NCI-H2196 treated with DMSO at 0.1 percent for 48 hours (cell line): ENCODE measurements at regions not wholly inside any gene's neighbourhood (a gene's known extent, or its start where the extent isn't known, plus 50 kb on each side); places are given as distances from the start of the nearest gene placed in this dataset.

Experiments used
- DNase-seq: peaks from one replicate; lab custom pipeline; 2025; ENCODE audit not compliant: unreplicated experiment; lab: John Stamatoyannopoulos, UW

GRCh38 chr10:125460326-125460725, 222.6 kb downstream of the TEX36 start:
- DNase-seq = no peak

GRCh38 chr10:125457406-125457805, 225.6 kb downstream of the TEX36 start:
- DNase-seq = no peak

DNA sequence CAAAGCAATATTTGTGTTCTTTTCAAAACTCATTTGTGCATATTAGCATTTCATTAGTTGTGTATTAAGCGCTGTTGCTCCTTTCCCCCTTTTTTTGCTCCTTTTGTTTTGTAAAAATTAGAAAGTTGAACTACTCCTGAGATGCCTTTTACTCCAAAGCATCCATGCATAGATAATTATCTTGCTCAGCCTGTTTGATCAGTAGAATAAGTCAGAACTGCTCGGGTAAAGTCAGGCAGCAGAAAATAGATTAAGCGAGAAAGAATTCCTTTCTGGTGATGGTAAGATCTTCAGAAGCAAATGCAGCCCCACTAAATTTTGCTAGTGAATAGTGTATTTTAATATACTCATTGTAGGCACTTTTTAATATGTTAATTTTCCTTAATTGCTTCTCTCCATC, 227.1 kb downstream of the TEX36 start:
- DNase-seq = no peak

DNA sequence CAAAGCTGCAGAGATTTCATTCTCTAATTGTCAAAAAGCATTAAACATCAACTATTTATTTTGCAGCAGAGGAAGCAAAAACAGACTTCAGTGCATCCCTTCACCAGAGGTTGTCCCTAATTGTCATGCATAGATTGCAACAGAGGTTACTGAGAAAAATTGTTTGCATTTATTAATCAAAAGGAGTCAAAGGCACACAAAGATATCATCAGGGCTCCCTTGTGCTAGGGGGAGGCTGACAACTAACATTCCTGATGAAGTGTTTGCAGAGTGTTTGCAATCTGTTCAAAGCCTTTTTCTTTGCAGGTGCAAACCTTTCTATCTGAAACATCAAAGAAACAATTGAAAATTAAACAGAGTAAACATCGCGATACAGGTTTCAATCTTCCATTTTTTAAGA, 227.5 kb downstream of the TEX36 start:
- no peak for DNase-seq

- no peak for DNase-seq
Observed at GRCh38 chr10:125451319-125451718, 231.6 kb downstream of the TEX36 start.

- no peak for DNase-seq
Observed at GRCh38 chr10:125450218-125450617, 232.7 kb downstream of the TEX36 start.

GRCh38 chr10:125449571-125449970, 233.4 kb downstream of the TEX36 start:
- no peak for DNase-seq

DNA sequence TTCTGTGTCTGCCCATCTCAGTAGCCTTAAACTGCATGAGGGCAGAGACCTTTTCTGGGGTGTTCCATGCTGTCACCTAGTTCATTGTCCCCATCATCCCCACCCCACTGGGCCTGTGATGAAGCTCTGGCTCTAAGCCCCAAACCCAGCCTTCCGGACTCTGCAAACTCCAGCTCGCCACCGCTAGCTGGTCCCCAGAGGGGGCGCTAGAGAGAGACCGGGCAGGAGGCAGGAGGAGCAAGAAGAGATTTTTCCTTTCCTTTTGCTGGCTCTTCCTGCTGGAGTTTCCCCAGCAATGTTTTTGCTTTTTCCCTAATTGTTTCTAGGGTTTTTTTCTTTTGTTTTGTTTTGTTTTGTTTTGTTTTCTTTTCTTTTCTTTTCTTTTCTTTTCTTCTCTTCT, 234.4 kb downstream of the TEX36 start:
- no peak for DNase-seq

DNA sequence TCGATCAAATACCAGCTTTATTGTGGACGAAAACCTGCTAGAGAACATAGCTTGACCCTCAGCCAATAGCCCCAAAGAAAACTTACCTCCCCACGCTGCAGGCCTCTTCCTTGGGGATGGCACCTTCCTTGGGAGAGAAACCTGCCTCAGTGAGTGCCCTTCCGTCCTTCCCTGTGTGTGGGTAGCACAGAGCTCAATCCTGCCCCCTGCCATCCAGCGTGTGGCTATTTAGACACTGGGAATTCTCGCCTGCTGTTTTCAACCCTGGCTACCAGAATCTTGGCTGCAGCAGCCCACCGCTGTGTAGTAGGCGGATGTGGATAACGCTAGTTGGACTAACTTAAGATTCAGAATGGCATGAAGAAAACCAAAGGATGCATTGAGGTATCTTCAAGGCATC, 238.2 kb downstream of the TEX36 start:
- no peak for DNase-seq

- DNase-seq = no peak
Observed at GRCh38 chr10:125442856-125443540, 240.0 kb downstream of the TEX36 start.

DNA sequence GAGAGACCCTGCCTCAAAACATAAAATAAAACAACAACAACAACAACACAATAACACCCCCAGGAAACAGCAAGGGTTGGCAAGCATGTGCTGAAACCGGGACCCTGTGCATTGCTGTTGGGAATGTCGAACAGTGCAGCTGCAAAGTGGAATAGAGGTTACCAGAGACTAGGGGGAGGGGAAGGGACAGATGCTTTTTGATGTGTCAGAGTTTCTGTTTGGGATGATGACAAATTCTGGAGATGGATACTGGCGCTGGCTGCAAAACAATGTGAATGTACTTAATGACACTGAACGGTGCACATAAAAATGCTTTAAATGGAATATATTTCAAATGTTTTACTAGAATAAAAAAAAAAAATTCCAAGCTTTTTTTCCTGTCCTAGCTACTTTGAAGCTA, 241.8 kb downstream of the TEX36 start:
- DNase-seq = no peak

GRCh38 chr10:125431149-125431548, 251.8 kb downstream of the TEX36 start:
- DNase-seq = no peak

- DNase-seq = no peak
Observed at GRCh38 chr10:125428054-125428453, 254.9 kb downstream of the TEX36 start.

DNA sequence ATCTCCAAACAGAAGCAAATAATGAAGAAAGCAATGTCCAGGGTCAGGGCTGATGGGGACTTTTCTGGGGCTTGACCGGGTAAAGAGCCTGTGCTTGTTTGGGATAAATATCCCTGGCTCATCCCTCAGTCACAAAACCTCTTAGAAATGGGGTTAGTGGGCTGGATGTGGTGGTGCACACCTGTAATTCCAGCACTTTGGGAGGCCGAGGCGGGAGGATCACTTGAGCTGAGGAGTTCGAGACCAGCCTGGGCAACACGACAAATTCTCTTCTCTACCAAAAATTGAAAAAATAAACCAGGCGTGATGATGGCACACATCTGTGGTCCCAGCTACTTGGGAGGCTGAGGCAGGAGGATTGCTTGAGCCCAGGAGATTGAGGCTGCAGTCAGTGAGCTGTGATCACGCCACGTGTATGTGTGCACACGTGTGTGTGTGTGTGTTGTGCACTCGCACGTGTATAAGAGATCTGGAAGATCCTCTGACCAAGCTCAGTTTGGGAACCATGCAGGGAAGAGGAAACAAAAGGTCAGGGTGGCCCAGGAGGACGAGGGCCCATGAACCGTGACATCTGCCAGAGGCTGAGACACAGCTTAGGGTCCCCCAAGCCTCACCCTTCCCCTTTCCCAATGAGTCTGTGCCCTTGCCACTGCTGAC, 258.6 kb downstream of the TEX36 start:
- no peak for DNase-seq

DNA sequence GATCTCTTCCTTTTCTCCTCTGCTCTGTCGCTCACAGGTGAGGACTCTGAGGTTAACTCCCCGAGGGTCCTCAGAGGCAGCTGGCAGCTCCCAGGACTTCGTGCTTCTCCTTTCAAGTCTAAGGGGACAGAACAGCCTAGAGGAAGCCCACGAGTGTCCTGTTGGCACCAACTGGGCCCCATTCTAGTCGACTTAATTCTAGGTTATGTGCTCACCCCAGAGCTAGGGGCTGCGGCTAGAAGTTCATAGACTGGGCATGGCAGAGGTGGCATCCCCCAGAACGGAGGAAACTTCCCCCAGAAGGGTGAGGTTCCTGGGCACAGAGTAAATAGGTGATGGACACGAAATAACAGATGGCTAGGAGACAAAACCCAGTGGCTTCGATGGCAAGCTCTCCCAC, 259.4 kb downstream of the TEX36 start:
- DNase-seq = no peak

GRCh38 chr10:125419831-125420230, 259.5 kb upstream of the CTBP2 start:
- no peak for DNase-seq

- no peak for DNase-seq
Observed at GRCh38 chr10:125419146-125419545, 258.8 kb upstream of the CTBP2 start.

DNA sequence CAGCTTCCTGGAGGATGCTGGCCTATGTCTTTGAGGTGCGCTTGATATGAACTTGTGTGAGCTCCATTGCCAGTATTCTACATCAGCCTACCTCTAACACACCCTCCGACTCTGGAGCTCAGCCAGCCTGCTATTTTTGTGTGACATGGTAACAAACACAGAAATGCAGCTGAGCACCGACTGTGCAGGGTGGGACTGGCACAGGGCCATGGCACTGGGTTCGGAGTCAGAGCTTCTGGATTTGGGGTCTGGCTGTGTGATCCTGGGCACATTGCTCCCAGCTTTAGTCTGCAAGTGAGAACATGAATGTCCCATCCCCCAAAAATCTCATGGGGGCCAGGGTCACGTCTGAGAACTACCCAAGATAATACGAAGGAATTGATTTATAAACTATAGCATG, 257.2 kb upstream of the CTBP2 start:
- DNase-seq = no peak

DNA sequence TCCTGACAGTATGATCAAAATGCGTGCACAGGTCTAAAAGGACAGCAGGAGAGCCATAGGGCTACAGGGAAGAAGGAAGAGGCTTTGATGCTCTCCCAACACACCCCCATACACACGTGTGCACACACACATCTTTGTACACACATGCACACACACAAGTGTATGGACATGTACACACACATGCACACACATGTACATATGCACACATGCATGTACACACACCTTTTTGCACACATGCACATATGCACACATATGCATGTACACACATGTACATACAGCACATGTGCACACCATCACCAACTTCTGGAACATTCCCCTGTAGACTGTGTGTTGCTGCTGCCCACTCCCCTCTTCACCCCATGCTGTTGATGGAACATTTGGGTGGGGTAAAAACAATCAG, 255.6 kb upstream of the CTBP2 start:
- DNase-seq = no peak

GRCh38 chr10:125415006-125415633, 254.8 kb upstream of the CTBP2 start:
- no peak for DNase-seq

GRCh38 chr10:125411724-125412123, 251.4 kb upstream of the CTBP2 start:
- no peak for DNase-seq

DNA sequence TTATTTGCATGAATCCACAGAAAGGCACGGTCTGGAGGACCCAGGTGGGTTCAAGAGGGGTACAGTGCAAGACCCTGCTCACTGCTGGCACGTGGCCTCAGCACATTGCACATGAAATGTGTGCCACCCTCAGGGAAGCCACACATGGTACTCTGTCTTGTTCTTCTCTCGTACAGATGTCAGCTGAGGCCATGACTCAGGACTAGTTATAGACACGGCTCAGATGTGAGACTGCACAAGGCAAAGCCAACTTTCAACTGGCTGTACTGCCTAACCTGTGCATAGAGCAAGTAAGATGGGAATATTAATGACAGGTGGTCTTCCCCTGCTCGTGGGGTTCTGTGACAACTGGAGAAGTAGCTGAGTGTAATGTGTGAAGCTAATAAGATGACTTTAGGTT, 249.4 kb upstream of the CTBP2 start:
- DNase-seq = no peak

GRCh38 chr10:125407557-125407956, 247.2 kb upstream of the CTBP2 start:
- no peak for DNase-seq
